Testis (tissue), 2 donors: ENCODE measurements at regions not wholly inside any gene's neighbourhood (a gene's known extent, or its start where the extent isn't known, plus 50 kb on each side); places are given as distances from the start of the nearest gene placed in this dataset.

Experiments
- POLR2A ChIP-seq: fragments of 450-650 bp; IDR thresholded peaks from one replicate; pipeline ENCODE4 v1.6.1; 2017; ENCODE audit warnings: antibody characterized with exemption, mild to moderate bottlenecking, moderate library complexity
- TF ChIP-seq, protein P1 (sequence below), 3 experiments: fragments of 450-650 bp in 2 of 3; fragments of 200-600 bp in 1 of 3; sonication (generic) in 1 of 3; IDR thresholded peaks; one replicate each; pipeline ENCODE4 v1.5.1; 2016 to 2019; ENCODE audit warnings: antibody characterized with exemption in 3 of 3, mild to moderate bottlenecking in 2 of 3, moderate library complexity in 1 of 3

DNA sequence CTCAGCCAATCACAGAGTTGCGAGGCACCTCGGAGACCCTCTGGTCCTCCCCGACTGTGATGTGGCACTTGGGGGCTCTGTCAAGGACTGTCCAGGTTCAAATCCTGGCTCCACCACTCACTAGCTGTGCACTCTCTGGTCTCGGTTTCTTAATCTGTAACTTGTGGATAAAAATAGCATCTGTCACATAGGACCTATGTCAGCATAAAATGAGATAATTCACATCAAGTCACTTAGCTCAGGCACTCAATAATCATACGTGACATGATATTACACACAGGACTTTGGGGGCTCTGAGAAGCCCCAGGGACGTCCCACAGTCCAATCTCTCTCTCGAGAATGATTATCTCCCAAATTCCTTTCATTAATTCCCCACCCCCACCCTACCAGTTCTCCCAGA, 166.4 kb downstream of the COPRS start:
- TF ChIP-seq, protein P1, sequence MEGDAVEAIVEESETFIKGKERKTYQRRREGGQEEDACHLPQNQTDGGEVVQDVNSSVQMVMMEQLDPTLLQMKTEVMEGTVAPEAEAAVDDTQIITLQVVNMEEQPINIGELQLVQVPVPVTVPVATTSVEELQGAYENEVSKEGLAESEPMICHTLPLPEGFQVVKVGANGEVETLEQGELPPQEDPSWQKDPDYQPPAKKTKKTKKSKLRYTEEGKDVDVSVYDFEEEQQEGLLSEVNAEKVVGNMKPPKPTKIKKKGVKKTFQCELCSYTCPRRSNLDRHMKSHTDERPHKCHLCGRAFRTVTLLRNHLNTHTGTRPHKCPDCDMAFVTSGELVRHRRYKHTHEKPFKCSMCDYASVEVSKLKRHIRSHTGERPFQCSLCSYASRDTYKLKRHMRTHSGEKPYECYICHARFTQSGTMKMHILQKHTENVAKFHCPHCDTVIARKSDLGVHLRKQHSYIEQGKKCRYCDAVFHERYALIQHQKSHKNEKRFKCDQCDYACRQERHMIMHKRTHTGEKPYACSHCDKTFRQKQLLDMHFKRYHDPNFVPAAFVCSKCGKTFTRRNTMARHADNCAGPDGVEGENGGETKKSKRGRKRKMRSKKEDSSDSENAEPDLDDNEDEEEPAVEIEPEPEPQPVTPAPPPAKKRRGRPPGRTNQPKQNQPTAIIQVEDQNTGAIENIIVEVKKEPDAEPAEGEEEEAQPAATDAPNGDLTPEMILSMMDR (IDR thresholded peaks at IDR 0.05) = no peak
- no peak for TF ChIP-seq POLR2A
